ENCODE measurements at regions not wholly inside any gene's neighbourhood (a gene's known extent, or its start where the extent isn't known, plus 50 kb on each side); places are given as distances from the start of the nearest gene placed in this dataset.

DNA sequence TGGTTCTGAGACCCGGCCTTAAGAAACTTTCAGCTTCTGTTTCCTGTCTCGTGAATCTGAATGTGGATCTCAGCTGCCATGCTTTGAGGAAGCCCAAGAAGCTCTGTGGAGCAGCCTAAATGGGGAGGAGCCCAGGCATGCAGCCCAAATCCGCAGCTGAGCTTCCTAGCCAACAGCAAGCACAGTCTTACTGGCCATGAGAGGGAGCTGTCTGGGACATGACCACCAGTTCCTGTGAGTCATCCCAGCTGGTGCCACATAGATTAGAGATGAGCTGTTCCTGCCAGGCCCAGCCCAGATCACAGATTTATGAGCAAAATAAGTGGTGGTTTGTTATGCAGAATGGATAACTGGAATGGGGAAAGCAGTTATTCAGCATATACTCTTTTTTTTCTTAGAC, 224.4 kb upstream of the APCDD1 start:
- peaks cover 4% of the 10 kb centered on the region for H3K4me1 ChIP-seq (replicated peaks)
- no peak for DNase-seq (ENCODE audit: low spot score)
- H3K9me3 ChIP-seq = no peaks in the 10 kb centered on the region
- no peaks in the 10 kb centered on the region for H3K27me3 ChIP-seq (replicated peaks; ENCODE audit: insufficient read depth)
- no peak overlapping the region for H3K27ac ChIP-seq
- intact Hi-C loops (cut with DNase I) = no loop called here
- H3K4me3 ChIP-seq = no peak overlapping the region
- no peak for TF ChIP-seq POLR2AphosphoS5 (IDR thresholded peaks at IDR 0.05)
- 88% methylated on average over 3 of the region's 3 CpGs for WGBS
- H3K36me3 ChIP-seq = no peaks in the 10 kb centered on the region

DNA sequence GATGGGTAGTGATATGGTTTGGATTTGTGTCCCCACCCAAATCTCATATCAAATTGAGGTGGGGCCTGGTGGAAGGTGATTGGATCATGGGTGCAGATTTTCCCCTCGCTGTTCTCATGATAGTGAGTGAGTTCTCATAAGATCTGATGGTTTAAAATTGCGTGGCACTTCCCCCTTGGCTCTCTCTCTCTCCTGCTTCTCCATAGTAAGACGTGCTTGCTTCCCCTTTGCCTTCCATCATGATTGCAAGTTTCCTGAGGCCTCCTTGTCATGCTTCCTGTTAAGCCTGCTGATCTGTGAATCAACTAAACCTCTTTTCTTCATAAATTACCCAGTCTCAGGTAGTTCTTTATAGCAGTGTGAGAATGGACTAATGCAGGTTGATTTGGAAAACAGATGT, 223.2 kb upstream of the APCDD1 start:
- TF ChIP-seq, protein P1, sequence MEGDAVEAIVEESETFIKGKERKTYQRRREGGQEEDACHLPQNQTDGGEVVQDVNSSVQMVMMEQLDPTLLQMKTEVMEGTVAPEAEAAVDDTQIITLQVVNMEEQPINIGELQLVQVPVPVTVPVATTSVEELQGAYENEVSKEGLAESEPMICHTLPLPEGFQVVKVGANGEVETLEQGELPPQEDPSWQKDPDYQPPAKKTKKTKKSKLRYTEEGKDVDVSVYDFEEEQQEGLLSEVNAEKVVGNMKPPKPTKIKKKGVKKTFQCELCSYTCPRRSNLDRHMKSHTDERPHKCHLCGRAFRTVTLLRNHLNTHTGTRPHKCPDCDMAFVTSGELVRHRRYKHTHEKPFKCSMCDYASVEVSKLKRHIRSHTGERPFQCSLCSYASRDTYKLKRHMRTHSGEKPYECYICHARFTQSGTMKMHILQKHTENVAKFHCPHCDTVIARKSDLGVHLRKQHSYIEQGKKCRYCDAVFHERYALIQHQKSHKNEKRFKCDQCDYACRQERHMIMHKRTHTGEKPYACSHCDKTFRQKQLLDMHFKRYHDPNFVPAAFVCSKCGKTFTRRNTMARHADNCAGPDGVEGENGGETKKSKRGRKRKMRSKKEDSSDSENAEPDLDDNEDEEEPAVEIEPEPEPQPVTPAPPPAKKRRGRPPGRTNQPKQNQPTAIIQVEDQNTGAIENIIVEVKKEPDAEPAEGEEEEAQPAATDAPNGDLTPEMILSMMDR (IDR thresholded peaks at IDR 0.05) = no peak
- no peak for TF ChIP-seq POLR2A (IDR thresholded peaks at IDR 0.05)
- no peak for TF ChIP-seq POLR2AphosphoS5 (IDR thresholded peaks at IDR 0.05)

DNA sequence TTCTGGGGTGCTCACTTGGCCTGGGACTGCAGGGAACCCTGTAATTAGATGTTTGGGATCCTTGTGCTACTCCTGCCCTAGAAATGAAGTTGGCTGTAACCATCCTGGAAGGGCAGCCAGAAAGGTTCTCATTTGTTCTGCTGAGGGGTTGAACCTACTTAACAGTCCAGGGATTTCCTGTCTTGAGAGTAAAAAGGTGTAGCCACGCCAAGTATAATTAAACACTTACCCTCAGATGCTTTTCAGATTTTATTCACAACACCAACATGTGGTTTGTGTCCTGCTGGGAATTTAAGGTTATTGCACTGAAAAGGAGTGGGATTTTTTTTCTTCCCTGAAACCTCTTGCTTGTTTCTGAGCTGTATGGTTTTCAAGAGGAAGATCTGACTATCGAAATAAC, 222.4 kb upstream of the APCDD1 start:
- Histone ChIP-seq H3K9me3 (no peaks in the 10 kb centered on the region), H3K27me3 (replicated peaks; ENCODE audit: insufficient read depth) (no peaks in the 10 kb centered on the region), H3K4me1 (replicated peaks) (peaks cover 14% of the 10 kb centered on the region), H3K27ac (no peak overlapping the region), H3K36me3 (no peaks in the 10 kb centered on the region), H3K4me3 (no peak overlapping the region)
- no peak for TF ChIP-seq POLR2A (IDR thresholded peaks at IDR 0.05)
- TF ChIP-seq, protein P1 (IDR thresholded peaks at IDR 0.05) = no peak
- no peak for TF ChIP-seq POLR2AphosphoS5 (IDR thresholded peaks at IDR 0.05)
- intact Hi-C loops (cut with DNase I) = no loop called here
- 58% methylated on average over 2 of the region's 2 CpGs for WGBS
- DNase-seq (ENCODE audit: low spot score) = no peak

More for the DNA sequence above, 223.2 kb upstream of the APCDD1 start:
- H3K9me3 ChIP-seq = no peaks in the 10 kb centered on the region
- H3K27me3 ChIP-seq (replicated peaks; ENCODE audit: insufficient read depth) = no peaks in the 10 kb centered on the region
- no peak for DNase-seq (ENCODE audit: low spot score)
- no peak overlapping the region for H3K27ac ChIP-seq
- 75% methylated on average over 3 of the region's 3 CpGs for WGBS
- H3K4me3 ChIP-seq = no peak overlapping the region
- H3K4me1 ChIP-seq (replicated peaks) = peaks cover 13% of the 10 kb centered on the region
- H3K36me3 ChIP-seq = no peaks in the 10 kb centered on the region
- intact Hi-C loops (cut with DNase I) = no loop called here

DNA sequence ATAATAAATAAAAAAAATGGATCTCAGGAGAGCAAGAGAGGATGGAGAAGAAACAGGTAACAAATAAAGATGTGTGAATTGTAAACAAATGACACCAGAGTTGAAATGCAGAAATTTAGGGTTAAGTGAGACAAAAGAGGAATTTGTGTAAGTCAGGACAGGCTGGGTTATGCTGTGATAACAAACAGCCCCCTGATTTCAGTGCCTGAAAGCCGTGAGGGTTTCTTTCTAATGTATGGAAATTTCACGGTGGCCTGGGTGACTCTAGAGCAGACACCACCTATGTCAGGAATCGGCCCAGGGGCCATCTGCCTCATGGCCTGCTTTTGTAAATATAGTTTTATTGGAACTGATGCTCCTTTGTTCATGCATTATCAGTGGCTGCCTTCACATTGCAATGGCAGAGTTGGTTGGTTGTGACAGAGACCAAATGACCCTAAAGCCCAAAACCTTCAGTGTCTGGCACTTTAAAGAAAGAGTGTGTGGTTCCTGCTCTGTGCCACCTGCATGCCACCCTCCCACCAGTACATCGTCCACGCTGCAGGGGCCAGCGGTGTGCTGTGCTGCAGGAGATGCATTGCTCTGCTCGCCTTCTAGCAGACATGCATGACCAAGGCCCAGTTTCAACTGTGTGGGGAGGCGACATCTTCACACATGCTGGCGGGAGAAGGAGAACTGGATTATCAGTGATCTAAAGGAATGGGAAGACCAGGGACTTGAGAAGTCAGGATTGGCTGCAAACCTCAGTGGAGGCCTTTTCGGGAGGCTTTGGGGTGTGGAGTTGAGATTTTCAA, 221.2 kb upstream of the APCDD1 start:
- no peak overlapping the region for H3K4me3 ChIP-seq
- no peaks in the 10 kb centered on the region for H3K36me3 ChIP-seq
- intact Hi-C loops (cut with DNase I) = no loop called here
- TF ChIP-seq POLR2A (IDR thresholded peaks at IDR 0.05) (no peak), POLR2AphosphoS5 (IDR thresholded peaks at IDR 0.05) (no peak)
- TF ChIP-seq, protein P1 (IDR thresholded peaks at IDR 0.05) = no peak
- 85% methylated on average over 10 of the region's 10 CpGs for WGBS
- H3K4me1 ChIP-seq (replicated peaks) = peaks cover 14% of the 10 kb centered on the region
- no peak overlapping the region for H3K27ac ChIP-seq
- no peaks in the 10 kb centered on the region for H3K27me3 ChIP-seq (replicated peaks; ENCODE audit: insufficient read depth)
- H3K9me3 ChIP-seq = no peaks in the 10 kb centered on the region
- DNase-seq (ENCODE audit: low spot score) = no peak

DNA sequence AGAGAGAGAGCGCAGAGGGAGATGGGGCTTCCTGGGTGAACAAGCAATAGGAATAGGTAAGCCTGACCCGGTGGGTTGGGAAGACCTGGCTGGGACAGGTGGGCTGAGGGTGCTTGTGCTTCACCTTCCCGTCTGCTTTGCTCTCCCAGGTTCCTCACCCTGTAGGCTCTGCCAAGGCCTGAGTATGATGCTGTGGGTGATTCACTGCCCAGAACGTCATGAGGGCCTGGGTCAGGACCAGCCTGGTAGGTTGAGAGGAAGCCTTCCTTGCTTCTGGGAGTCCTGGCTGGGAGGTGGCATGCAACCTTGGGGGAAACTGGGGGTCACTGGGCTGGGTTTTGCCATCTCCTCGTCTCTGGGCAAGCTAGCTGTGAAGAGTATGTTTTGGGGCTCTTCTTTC, 220.2 kb upstream of the APCDD1 start:
- Histone ChIP-seq H3K4me3 (no peak overlapping the region), H3K27ac (no peak overlapping the region), H3K9me3 (no peaks in the 10 kb centered on the region), H3K4me1 (replicated peaks) (peaks cover 14% of the 10 kb centered on the region), H3K36me3 (no peaks in the 10 kb centered on the region), H3K27me3 (replicated peaks; ENCODE audit: insufficient read depth) (no peaks in the 10 kb centered on the region)
- WGBS = 81% methylated on average over 5 of the region's 5 CpGs
- no peak for TF ChIP-seq POLR2A (IDR thresholded peaks at IDR 0.05)
- intact Hi-C loops (cut with DNase I) = no loop called here
- DNase-seq (ENCODE audit: low spot score) = no peak

All from prostate gland (tissue), 2 donors.